ENCODE measurements at regions not wholly inside any gene's neighbourhood (a gene's known extent, or its start where the extent isn't known, plus 50 kb on each side); places are given as distances from the start of the nearest gene placed in this dataset.

DNA sequence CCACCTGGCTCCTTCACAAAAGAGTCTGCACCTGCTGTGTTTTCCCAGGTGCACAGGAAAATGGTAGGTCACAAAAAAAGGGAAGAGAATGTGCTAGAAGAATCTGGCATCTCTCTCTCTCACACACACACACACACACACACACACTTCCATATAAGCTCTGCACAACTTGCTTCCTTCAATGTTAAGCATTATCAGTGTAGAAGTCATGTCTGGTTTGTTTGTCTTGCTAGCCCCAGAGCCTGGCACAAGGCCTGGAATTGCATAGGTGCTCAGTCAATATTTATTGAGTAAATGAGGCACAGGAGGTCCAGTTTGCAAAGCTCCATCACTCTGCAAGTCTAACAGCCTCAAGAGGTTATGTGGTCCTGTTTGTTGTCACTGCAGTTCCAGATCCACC is 867.3 kb upstream of the AUTS2 start:
- peaks cover 0 to 11% (median 2%) of the 10 kb centered on the region in 4 donors for H3K4me1 ChIP-seq
- intact Hi-C loops (cut with DNase I), result no loop called here
- TF ChIP-seq POLR2AphosphoS5 (IDR thresholded peaks at IDR 0.05) (no peak), POLR2A (IDR thresholded peaks at IDR 0.05) (no peak), EP300 (IDR thresholded peaks at IDR 0.05) (no peak)
- TF ChIP-seq, protein P1, sequence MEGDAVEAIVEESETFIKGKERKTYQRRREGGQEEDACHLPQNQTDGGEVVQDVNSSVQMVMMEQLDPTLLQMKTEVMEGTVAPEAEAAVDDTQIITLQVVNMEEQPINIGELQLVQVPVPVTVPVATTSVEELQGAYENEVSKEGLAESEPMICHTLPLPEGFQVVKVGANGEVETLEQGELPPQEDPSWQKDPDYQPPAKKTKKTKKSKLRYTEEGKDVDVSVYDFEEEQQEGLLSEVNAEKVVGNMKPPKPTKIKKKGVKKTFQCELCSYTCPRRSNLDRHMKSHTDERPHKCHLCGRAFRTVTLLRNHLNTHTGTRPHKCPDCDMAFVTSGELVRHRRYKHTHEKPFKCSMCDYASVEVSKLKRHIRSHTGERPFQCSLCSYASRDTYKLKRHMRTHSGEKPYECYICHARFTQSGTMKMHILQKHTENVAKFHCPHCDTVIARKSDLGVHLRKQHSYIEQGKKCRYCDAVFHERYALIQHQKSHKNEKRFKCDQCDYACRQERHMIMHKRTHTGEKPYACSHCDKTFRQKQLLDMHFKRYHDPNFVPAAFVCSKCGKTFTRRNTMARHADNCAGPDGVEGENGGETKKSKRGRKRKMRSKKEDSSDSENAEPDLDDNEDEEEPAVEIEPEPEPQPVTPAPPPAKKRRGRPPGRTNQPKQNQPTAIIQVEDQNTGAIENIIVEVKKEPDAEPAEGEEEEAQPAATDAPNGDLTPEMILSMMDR (IDR thresholded peaks at IDR 0.05), result no peak

DNA sequence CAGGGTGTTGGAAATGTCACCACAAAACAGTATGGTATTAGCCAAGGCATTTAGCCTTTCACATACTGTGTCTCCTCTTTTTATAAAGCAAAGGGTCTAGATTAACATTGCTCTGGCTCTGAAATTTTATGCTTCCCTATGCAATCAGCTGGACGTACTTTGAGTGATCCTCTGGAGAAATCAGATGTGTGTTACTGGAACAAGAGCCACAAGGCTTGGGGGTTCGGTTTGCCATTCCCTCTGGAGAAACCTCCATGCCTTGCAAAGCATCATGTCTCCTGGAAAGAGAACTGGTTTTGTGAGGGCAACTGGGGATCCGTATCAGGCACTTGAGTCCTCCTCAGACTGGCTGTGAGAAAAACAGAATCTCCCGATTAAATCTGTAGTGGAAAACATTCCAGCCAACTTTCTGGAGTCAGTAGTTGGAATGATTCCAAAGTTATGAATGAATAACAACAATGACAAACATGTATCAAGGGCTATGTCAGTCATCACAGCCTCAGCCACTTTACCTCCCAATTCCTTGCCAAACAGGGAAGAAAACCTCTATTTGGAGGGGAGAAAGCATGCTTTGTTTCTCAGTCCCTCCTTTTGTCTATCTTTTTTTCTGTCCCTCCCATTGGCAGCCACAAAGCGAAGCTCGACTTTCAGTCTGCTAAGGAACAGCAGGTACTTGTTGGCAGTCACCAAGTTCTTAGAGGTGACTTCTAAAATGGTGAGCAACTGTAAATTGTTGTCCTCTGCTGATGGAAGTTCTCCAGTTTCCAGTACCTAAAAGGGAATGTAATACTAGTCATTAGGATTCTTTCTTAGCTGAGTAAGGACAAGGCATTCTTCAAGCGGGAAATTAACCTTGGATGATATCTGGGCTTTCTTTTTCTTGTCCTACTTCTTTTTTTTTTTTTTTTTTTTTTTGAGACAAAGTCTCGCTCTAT is 864.8 kb upstream of the AUTS2 start:
- TF ChIP-seq, protein P1 (IDR thresholded peaks at IDR 0.05), result no peak
- peak in 2 of 4 donors; percentile 24 to 36 for TF ChIP-seq POLR2AphosphoS5 (IDR thresholded peaks at IDR 0.05)
- Histone ChIP-seq H3K27me3 (no peaks in the 10 kb centered on the region), H3K4me1 (peaks cover 0 to 11% (median 2%) of the 10 kb centered on the region in 4 donors), H3K9me3 (peaks cover 0 to 4% (median 0%) of the 10 kb centered on the region in 4 donors), H3K36me3 (no peaks in the 10 kb centered on the region), H3K4me3 (no peak overlapping the region), H3K27ac (peak overlapping the region in 1 of 4 donors; percentile 72)
- intact Hi-C loops (cut with DNase I), result no loop called here
- DNase-seq, result no peak
- WGBS, 2 donors, result 77 to 79% methylated on average over 8 of the region's 8 CpGs

More for the DNA sequence above, 867.3 kb upstream of the AUTS2 start:
- H3K9me3 ChIP-seq, result no peaks in the 10 kb centered on the region
- H3K27me3 ChIP-seq, result no peaks in the 10 kb centered on the region
- no peaks in the 10 kb centered on the region for H3K36me3 ChIP-seq
- H3K4me3 ChIP-seq, result no peak overlapping the region
- DNase-seq, result no peak
- H3K27ac ChIP-seq, result no peak overlapping the region

DNA sequence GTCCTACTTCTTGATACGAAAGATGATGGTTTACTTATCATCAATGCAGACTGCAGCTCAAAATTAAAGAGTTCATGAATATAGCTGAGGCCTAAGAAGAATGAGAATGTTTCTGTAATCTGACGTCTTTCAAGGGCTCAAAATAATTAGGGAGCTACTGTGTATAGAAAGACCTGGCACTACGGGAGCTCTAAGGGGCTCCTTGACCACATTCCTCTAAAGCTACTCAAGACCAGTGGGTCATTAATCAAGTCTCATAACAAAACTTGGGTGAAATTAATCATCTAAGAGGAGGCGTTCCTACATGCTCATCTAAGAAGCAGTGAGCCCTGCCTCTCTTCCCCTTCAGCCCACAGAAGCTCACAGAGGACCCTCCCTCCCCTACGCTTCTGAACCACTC is 863.8 kb upstream of the AUTS2 start:
- 80 to 81% methylated on average over 5 of the region's 5 CpGs for whole genome bisulfite sequencing, 2 donors
- Histone ChIP-seq H3K9me3 (peaks cover 0 to 4% (median 0%) of the 10 kb centered on the region in 4 donors), H3K4me3 (no peak overlapping the region), H3K27me3 (no peaks in the 10 kb centered on the region), H3K36me3 (no peaks in the 10 kb centered on the region), H3K4me1 (peaks cover 0 to 11% (median 2%) of the 10 kb centered on the region in 4 donors), H3K27ac (peak overlapping the region in 1 of 4 donors; percentile 72)
- TF ChIP-seq, protein P1 (IDR thresholded peaks at IDR 0.05), result no peak
- TF ChIP-seq EP300 (IDR thresholded peaks at IDR 0.05) (no peak), POLR2A (IDR thresholded peaks at IDR 0.05) (no peak), POLR2AphosphoS5 (IDR thresholded peaks at IDR 0.05) (no peak)
- DNase-seq, result no peak
- intact Hi-C loops (cut with DNase I), result no loop called here

DNA sequence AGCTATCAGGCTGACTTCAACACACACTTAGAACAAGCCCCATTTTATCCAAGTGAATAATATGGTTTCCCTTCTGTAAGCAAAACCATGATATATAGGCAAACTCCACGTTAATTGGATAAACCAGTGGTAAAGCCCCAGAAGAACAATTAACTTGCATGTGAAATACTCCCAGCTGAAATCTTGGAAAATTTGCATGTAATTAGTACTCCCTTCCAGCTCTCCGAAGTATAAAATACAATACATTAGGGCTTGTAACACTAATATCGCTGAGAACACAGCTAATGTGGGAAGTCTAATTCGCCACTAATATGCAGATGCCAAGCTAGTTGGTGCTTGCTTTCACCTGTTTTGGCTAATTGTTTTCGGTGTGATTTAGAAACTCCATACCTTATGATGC is 859.0 kb upstream of the AUTS2 start:
- no peaks in the 10 kb centered on the region for H3K27me3 ChIP-seq
- 86 to 90% methylated on average over 5 of the region's 5 CpGs for WGBS, 2 donors
- no peak for DNase-seq
- TF ChIP-seq POLR2A (IDR thresholded peaks at IDR 0.05) (no peak), POLR2AphosphoS5 (IDR thresholded peaks at IDR 0.05) (no peak), EP300 (IDR thresholded peaks at IDR 0.05) (no peak)
- TF ChIP-seq, protein P1 (IDR thresholded peaks at IDR 0.05), result no peak
- H3K9me3 ChIP-seq, result peaks cover 0 to 4% (median 0%) of the 10 kb centered on the region in 4 donors
- intact Hi-C loops (cut with DNase I), result no loop called here
- no peak overlapping the region for H3K27ac ChIP-seq
- no peaks in the 10 kb centered on the region for H3K36me3 ChIP-seq
- H3K4me3 ChIP-seq, result no peak overlapping the region
- peaks cover 0 to under 1% (median under 1%) of the 10 kb centered on the region in 4 donors for H3K4me1 ChIP-seq
